ENCODE measurements at regions not wholly inside any gene's neighbourhood (a gene's known extent, or its start where the extent isn't known, plus 50 kb on each side); places are given as distances from the start of the nearest gene placed in this dataset.

- no peaks in the 10 kb centered on the region for H3K27me3 ChIP-seq
- TF ChIP-seq, protein P1, sequence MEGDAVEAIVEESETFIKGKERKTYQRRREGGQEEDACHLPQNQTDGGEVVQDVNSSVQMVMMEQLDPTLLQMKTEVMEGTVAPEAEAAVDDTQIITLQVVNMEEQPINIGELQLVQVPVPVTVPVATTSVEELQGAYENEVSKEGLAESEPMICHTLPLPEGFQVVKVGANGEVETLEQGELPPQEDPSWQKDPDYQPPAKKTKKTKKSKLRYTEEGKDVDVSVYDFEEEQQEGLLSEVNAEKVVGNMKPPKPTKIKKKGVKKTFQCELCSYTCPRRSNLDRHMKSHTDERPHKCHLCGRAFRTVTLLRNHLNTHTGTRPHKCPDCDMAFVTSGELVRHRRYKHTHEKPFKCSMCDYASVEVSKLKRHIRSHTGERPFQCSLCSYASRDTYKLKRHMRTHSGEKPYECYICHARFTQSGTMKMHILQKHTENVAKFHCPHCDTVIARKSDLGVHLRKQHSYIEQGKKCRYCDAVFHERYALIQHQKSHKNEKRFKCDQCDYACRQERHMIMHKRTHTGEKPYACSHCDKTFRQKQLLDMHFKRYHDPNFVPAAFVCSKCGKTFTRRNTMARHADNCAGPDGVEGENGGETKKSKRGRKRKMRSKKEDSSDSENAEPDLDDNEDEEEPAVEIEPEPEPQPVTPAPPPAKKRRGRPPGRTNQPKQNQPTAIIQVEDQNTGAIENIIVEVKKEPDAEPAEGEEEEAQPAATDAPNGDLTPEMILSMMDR (IDR thresholded peaks at IDR 0.05; ENCODE audit: low read depth, low read length) = no peak
- no peak overlapping the region for H3K4me3 ChIP-seq
- no peaks in the 10 kb centered on the region for H3K36me3 ChIP-seq
- no peaks in the 10 kb centered on the region for H3K9me3 ChIP-seq (ENCODE audit: low read depth)
- H3K4me1 ChIP-seq (ENCODE audit: low read depth) = no peaks in the 10 kb centered on the region
- H3K27ac ChIP-seq = peak overlapping the region; percentile 50
- peak; percentile 17 to 21 for DNase-seq (ENCODE audit: low read depth in 1 of 2, low spot score in 1 of 2)
Observed at GRCh38 chr18:22765896-22766295, 167.2 kb upstream of the RBBP8 start.

GRCh38 chr18:22767653-22768052 lies 165.5 kb upstream of the RBBP8 start:
- Histone ChIP-seq H3K27ac (no peak overlapping the region), H3K36me3 (no peaks in the 10 kb centered on the region), H3K4me3 (no peak overlapping the region), H3K9me3 (ENCODE audit: low read depth) (no peaks in the 10 kb centered on the region), H3K27me3 (no peaks in the 10 kb centered on the region), H3K4me1 (ENCODE audit: low read depth) (no peaks in the 10 kb centered on the region)
- no peak for DNase-seq (ENCODE audit: low read depth in 1 of 2, low spot score in 1 of 2)
- TF ChIP-seq, protein P1 (IDR thresholded peaks at IDR 0.05; ENCODE audit: low read depth, low read length) = no peak

- H3K9me3 ChIP-seq (ENCODE audit: low read depth) = no peaks in the 10 kb centered on the region
- no peaks in the 10 kb centered on the region for H3K27me3 ChIP-seq
- H3K4me1 ChIP-seq (ENCODE audit: low read depth) = peaks cover 4% of the 10 kb centered on the region
Observed at GRCh38 chr18:22773944-22774343, 159.2 kb upstream of the RBBP8 start.

GRCh38 chr18:22778996-22779395 lies 154.1 kb upstream of the RBBP8 start:
- TF ChIP-seq, protein P1 (IDR thresholded peaks at IDR 0.05; ENCODE audit: low read depth, low read length) = no peak
- H3K36me3 ChIP-seq = no peaks in the 10 kb centered on the region
- H3K4me3 ChIP-seq = no peak overlapping the region

More at GRCh38 chr18:22773944-22774343, 159.2 kb upstream of the RBBP8 start:
- TF ChIP-seq, protein P1 (IDR thresholded peaks at IDR 0.05; ENCODE audit: low read depth, low read length) = no peak
- no peak overlapping the region for H3K4me3 ChIP-seq
- H3K36me3 ChIP-seq = no peaks in the 10 kb centered on the region
- H3K27ac ChIP-seq = no peak overlapping the region
- DNase-seq (ENCODE audit: low read depth in 1 of 2, low spot score in 1 of 2) = no peak

DNA sequence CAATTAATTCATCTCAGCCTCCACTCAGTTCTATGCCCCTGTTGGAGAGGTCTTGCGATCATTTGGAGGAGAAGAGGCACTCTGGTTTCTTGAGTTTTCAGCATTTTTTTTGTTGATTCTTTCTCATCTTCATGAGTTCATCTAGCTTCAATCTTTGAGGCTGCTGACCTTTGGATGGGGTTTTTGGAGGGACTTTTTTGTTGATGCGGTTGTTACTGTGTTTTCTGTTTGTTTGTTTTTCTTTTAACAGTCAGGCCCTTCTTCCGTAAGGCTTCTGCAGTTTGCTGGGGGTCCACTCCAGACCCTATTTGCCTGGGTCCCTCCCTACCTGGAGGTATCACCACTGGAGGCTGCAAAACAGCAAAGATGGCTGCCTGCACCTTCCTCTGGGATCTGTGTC lies 149.9 kb upstream of the RBBP8 start:
- H3K4me1 ChIP-seq (ENCODE audit: low read depth) = peaks cover 10% of the 10 kb centered on the region

More at GRCh38 chr18:22778996-22779395, 154.1 kb upstream of the RBBP8 start:
- no peaks in the 10 kb centered on the region for H3K27me3 ChIP-seq
- H3K4me1 ChIP-seq (ENCODE audit: low read depth) = peaks cover 10% of the 10 kb centered on the region
- DNase-seq (ENCODE audit: low read depth in 1 of 2, low spot score in 1 of 2) = peak; percentile 15 to 78
- no peaks in the 10 kb centered on the region for H3K9me3 ChIP-seq (ENCODE audit: low read depth)
- H3K27ac ChIP-seq = peak overlapping the region; percentile 2

More for the DNA sequence above, 149.9 kb upstream of the RBBP8 start:
- Histone ChIP-seq H3K27ac (no peak overlapping the region), H3K27me3 (no peaks in the 10 kb centered on the region), H3K36me3 (no peaks in the 10 kb centered on the region), H3K9me3 (ENCODE audit: low read depth) (no peaks in the 10 kb centered on the region), H3K4me3 (no peak overlapping the region)
- no peak for DNase-seq (ENCODE audit: low read depth in 1 of 2, low spot score in 1 of 2)
- TF ChIP-seq, protein P1 (IDR thresholded peaks at IDR 0.05; ENCODE audit: low read depth, low read length) = no peak
